CD4-positive, alpha-beta T cell (primary cell): ENCODE measurements at regions not wholly inside any gene's neighbourhood (a gene's known extent, or its start where the extent isn't known, plus 50 kb on each side); places are given as distances from the start of the nearest gene placed in this dataset.

Source experiments
- ATAC-seq: fragments of 200-7000 bp; cut with Tn5 transposase; one replicate; pipeline ENCODE4 v1.10.0; 2022; ENCODE audit warnings: mild to moderate bottlenecking; ENCODE audit not compliant: poor library complexity
- CTCF ChIA-PET: fragments of 350-600 bp; sonication (Branson Sonifier 250); formaldehyde crosslinking; loops from one replicate; lab custom pipeline; 2021; ENCODE audit warnings: antibody characterized with exemption, inconsistent platforms; lab: Charles Lee
- POLR2A ChIA-PET: fragments of 350-600 bp; sonication (Branson Sonifier 250); formaldehyde crosslinking; loops from one replicate; lab custom pipeline; 2021; ENCODE audit warnings: antibody characterized with exemption, inconsistent platforms; lab: Charles Lee
- DNase-seq, 14 experiments: peaks; one replicate each; pipeline ENCODE4 v3.0.0-alpha.2; 2013 to 2020; ENCODE audit warnings: mixed read lengths in 2 of 14
- H3K27ac ChIP-seq, 2 donors: one replicate each; pipeline versions ENCODE4 v1.5.1 to v1.7.0; 2013; ENCODE audit warnings: low read length in 2 of 2, low read depth in 1 of 2, mild to moderate bottlenecking in 1 of 2
- H3K27me3 ChIP-seq, 2 experiments: 1 replicate in 1 of 2; 2 replicates in 1 of 2; pipeline versions ENCODE4 v1.6.1 to v1.7.0; 2013; ENCODE audit warnings: low read length in 2 of 2, control low read depth in 1 of 2, mild to moderate bottlenecking in 1 of 2, moderate library complexity in 1 of 2; ENCODE audit not compliant: insufficient read depth in 2 of 2, control insufficient read depth in 1 of 2
- H3K36me3 ChIP-seq: one replicate; pipeline ENCODE4 v1.6.1; 2013; ENCODE audit warnings: low read length, control low read depth; ENCODE audit not compliant: insufficient read depth
- H3K4me1 ChIP-seq: one replicate; pipeline ENCODE4 v1.6.1; 2013; ENCODE audit warnings: low read length, control low read depth; ENCODE audit not compliant: insufficient read depth
- H3K4me3 ChIP-seq: one replicate; pipeline ENCODE4 v1.5.1; 2013; ENCODE audit warnings: mild to moderate bottlenecking, low read length, moderate library complexity
- H3K9me3 ChIP-seq, 2 experiments: 1 replicate in 1 of 2; 2 replicates in 1 of 2; pipeline versions ENCODE4 v1.6.1 to v1.7.0; 2013; ENCODE audit warnings: low read length in 2 of 2, mild to moderate bottlenecking in 2 of 2, control low read depth in 1 of 2, moderate library complexity in 1 of 2; ENCODE audit not compliant: control insufficient read depth in 1 of 2, insufficient read depth in 1 of 2
- H3K27ac Mint-ChIP-seq: one replicate; pipeline ENCODE4 v1.8.0; 2020; ENCODE audit warnings: mixed read lengths
- H3K27me3 Mint-ChIP-seq: one replicate; pipeline ENCODE4 v1.8.0; 2021; ENCODE audit warnings: mixed read lengths
- H3K36me3 Mint-ChIP-seq: one replicate; pipeline ENCODE4 v1.8.0; 2021; ENCODE audit warnings: low read depth, mixed read lengths
- H3K4me1 Mint-ChIP-seq: one replicate; pipeline ENCODE4 v1.8.0; 2021; ENCODE audit warnings: low read depth, mixed read lengths
- H3K4me3 Mint-ChIP-seq: one replicate; pipeline ENCODE4 v1.8.0; 2020; ENCODE audit warnings: mild to moderate bottlenecking, mixed read lengths
- H3K9me3 Mint-ChIP-seq: one replicate; pipeline ENCODE4 v1.8.0; 2020; ENCODE audit warnings: mixed read lengths
- CTCF ChIP-seq: fragments of 200-600 bp; IDR thresholded peaks from one replicate; pipeline ENCODE4 v1.8.0; 2022; ENCODE audit warnings: antibody characterized with exemption, mild to moderate bottlenecking
- intact Hi-C, 2 experiments: fragments of 100-400 bp; cut with DNase I in 1 of 2; cut with micrococcal nuclease in 1 of 2; formaldehyde crosslinking; loops; one replicate each; pipeline versions ENCODE4 v1.15.1 to v1.9.0; 2023 to 2025; cut with DNase I, micrococcal nuclease

DNA sequence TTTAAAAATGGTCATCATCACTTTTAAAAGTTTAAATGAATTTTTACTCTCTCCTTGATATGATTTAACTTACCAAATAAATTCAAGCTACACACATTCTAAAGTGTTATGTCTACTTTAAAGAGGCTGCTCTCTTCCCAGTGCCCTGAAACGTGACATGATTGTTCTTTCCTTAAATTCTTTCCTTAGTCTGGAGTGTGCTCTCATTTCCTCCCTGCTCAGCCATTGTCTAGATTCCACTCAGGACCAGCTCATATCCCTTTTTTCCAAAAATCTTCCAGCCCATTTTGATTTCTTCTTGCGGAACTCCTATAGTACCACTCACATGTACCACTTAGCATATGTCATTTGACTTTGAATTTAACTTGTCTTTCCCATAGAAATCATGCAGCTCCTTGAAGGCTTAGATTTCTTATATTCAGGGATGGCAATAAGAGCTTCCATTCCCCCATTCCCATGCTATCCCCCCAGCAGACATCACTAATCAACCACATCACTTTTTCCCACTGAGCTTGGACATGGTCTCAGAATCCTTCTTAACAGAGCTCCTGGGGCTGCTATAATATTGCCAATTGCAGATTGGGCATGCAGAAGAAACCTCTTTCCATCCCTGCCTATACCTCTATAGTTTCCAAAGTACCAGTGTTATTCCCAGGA lies 54.7 kb upstream of the ITPKB start:
- no peaks in the 10 kb centered on the region for H3K36me3 ChIP-seq

GRCh38 chr1:226792368-226792767 lies 53.3 kb upstream of the ITPKB start:
- no peaks in the 10 kb centered on the region for H3K36me3 ChIP-seq
- H3K9me3 Mint-ChIP-seq, result no peaks in the 10 kb centered on the region
- ATAC-seq (no peak), DNase-seq (no peak)
- ChIA-PET POLR2A (no interaction called here), CTCF (interaction anchor here (0.7 kb wide), 1 partner anchor 121 kb away, joined by 3 read pairs; no protein-coding TSS in a partner anchor)
- no peak overlapping the region for H3K4me3 Mint-ChIP-seq
- intact Hi-C loops, result no loop called here
- no peaks in the 10 kb centered on the region for H3K36me3 Mint-ChIP-seq
- H3K4me1 ChIP-seq, result peaks cover 6% of the 10 kb centered on the region
- H3K4me3 ChIP-seq, result no peak overlapping the region
- TF ChIP-seq CTCF, result no peak
- H3K27me3 Mint-ChIP-seq, result no peaks in the 10 kb centered on the region
- no peak overlapping the region for H3K27ac ChIP-seq
- no peaks in the 10 kb centered on the region for H3K27me3 ChIP-seq
- no peak overlapping the region for H3K27ac Mint-ChIP-seq
- no peaks in the 10 kb centered on the region for H3K9me3 ChIP-seq
- peaks cover 8% of the 10 kb centered on the region for H3K4me1 Mint-ChIP-seq

More for the DNA sequence above, 54.7 kb upstream of the ITPKB start:
- CTCF ChIA-PET, result interaction anchor here (1.4 kb wide), 1 partner anchor 34 kb away, joined by 4 read pairs; no protein-coding TSS in a partner anchor
- H3K4me1 Mint-ChIP-seq, result peaks cover 16% of the 10 kb centered on the region
- Histone ChIP-seq H3K4me1 (peaks cover 15% of the 10 kb centered on the region), H3K27ac (no peak overlapping the region), H3K9me3 (no peaks in the 10 kb centered on the region), H3K27me3 (no peaks in the 10 kb centered on the region), H3K4me3 (no peak overlapping the region)
- H3K27me3 Mint-ChIP-seq, result no peaks in the 10 kb centered on the region
- no peak for DNase-seq
- intact Hi-C loops, result no loop called here
- ATAC-seq, result no peak
- no peaks in the 10 kb centered on the region for H3K36me3 Mint-ChIP-seq
- no peak overlapping the region for H3K27ac Mint-ChIP-seq
- H3K4me3 Mint-ChIP-seq, result no peak overlapping the region
- no peaks in the 10 kb centered on the region for H3K9me3 Mint-ChIP-seq
- POLR2A ChIA-PET, result interaction anchor here (0.8 to 1.2 kb wide), 4 partner anchors 18 to 86 kb away, joined by 3 to 4 read pairs (median 3); no protein-coding TSS in a partner anchor
- TF ChIP-seq CTCF, result no peak

DNA sequence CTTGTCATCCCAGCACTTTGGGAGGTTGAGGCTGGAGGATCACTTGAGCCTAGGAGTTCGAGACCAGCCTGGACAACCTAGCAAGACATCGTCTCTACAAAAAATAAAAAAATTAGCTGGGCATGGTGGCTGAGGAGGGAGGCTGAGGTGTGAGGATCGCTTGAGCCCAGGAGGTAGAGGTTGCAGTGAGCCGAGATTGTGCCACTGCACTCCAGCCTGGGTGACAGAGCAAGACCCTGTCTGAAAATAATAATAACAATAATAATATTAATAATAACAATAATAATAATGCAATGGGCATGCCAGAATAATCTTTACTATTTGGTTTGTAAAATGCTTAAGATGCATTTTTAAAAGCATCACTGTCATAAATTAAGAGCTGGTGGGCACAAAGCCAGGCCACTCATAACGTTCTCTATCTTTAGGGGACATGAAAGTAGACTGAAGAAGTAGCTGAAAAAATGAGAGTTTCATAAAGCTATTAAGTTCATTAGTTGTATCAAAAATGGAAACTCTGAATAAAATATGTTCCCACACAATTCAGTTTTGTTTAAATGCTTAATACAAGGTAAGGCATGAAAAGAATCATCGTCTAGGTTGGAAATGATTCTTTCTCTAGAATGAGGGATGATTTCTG lies 51.6 kb upstream of the ITPKB start:
- no peak for ATAC-seq
- ChIA-PET POLR2A (no interaction called here), CTCF (no interaction called here)
- no peaks in the 10 kb centered on the region for H3K9me3 ChIP-seq
- H3K27ac Mint-ChIP-seq, result no peak overlapping the region
- TF ChIP-seq CTCF, result no peak
- no peaks in the 10 kb centered on the region for H3K36me3 ChIP-seq
- intact Hi-C loops, result no loop called here
- no peak for DNase-seq
- no peaks in the 10 kb centered on the region for H3K36me3 Mint-ChIP-seq
- no peaks in the 10 kb centered on the region for H3K27me3 ChIP-seq
- no peak overlapping the region for H3K4me3 Mint-ChIP-seq
- peaks cover 5% of the 10 kb centered on the region for H3K4me1 Mint-ChIP-seq
- no peaks in the 10 kb centered on the region for H3K4me1 ChIP-seq
- H3K9me3 Mint-ChIP-seq, result no peaks in the 10 kb centered on the region
- no peaks in the 10 kb centered on the region for H3K27me3 Mint-ChIP-seq
- no peak overlapping the region for H3K4me3 ChIP-seq
- no peak overlapping the region for H3K27ac ChIP-seq
